ENCODE measurements at regions not wholly inside any gene's neighbourhood (a gene's known extent, or its start where the extent isn't known, plus 50 kb on each side); places are given as distances from the start of the nearest gene placed in this dataset.

DNA sequence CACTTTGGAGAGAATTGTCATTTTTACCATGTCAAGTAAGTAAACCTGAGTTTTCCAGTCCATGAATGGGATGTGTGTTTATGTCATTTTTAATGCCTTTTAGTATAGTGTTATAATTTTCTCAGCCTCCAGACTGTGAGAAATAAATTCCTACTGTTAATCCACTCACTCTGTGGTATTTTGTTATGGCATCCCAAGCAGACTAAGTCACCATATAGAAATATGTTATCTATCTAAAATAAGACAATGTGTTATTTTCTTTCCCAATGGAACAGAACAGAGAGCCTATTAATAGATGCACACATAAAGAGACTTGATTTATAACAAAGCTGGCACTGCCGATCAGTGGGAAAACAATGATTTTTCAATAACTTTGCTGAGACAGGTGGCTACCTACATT lies 70.2 kb upstream of the SLC4A11 start:
- DNase-seq: no peak

DNA sequence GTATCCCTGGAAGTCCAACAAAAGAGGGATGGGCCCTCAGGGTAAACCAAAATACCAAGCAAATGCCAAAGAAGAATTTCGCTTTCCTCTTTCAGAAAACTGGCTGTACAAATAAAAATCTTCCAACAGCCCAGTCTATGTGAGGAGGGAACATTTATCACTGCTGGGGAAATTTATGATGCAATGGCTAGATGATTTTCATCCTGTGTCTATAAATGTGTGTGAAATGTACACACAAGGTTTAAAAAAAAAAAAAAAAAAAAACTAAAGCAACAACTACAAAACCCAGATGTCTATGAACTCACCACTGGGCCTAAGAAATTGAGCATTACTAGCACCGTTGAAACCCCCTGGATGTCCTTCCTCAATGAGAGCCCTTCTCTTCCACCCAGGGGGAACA lies 68.7 kb upstream of the SLC4A11 start:
- no peak for DNase-seq

DNA sequence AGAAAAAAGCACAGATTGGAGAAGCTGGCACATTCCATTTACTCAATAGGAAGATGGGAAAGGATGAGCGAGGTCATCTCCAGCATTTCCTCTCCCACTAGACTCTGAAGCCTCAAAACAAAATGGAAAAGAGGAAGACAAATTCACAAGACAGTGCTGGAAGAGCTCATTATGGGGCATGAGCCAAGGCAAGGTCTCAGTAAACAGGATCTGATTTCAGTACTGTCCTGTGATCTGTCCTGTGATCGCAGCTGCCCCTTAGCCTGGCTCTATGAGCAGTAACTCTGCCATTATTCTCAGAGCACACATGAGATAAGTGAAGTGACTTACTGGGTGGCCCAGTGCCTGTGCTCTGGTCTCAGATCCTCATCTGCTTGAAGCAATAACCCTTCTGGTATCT lies 68.1 kb upstream of the SLC4A11 start:
- DNase-seq: no peak

DNA sequence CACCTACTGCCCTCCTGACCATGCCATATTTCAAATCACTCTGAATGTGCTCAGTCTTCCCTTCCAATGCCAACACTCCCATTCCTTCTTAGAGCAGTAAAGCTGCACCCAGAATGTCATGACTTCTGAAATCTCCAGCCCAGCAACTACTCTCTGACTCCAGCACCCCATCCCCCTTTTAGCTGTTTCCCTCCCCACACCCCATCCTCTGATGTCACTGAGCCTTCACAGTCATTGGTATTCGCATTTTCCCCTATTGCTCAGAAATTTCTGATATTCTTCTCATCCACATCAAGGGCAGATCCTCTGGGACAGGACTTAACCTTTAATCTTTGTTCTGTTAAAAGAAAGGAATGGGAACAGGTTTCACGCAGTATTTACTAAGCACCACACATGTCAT lies 67.1 kb upstream of the SLC4A11 start:
- DNase-seq: no peak

DNA sequence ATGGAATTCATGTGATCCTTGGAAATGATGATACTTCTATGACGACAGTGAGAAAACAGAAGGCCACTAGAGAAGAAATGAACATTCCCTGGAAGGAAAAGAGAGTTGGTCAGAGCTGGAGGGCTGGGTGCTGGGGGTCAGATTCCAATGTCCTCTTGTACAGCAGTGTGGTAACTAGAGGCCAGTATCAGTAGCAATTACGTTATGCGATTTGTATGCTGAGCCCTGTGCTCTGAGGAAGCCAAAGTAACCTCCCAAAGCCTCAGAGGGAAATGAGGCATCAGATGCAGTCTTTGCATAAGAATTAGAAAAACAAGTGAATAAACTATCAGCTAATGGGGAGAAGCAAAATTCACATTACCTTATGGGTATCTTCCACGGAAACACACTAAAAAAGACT lies 65.5 kb upstream of the SLC4A11 start:
- no peak for DNase-seq

DNA sequence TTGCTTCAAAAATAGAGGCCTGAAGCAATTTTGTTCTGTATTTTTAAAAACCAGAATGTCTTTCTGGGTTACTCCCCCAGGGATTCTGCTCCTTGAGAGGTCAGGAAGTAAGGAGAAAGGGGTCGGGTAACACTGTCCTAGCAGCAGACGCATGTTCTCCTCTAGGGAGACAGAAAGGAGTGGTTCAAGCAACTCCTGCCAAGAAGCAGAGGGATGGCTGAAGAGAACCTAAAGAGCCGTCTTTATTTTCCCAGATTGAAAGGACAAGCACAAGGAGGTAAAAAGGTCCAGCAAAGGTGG lies 58.0 kb upstream of the SLC4A11 start:
- DNase-seq: no peak

DNA sequence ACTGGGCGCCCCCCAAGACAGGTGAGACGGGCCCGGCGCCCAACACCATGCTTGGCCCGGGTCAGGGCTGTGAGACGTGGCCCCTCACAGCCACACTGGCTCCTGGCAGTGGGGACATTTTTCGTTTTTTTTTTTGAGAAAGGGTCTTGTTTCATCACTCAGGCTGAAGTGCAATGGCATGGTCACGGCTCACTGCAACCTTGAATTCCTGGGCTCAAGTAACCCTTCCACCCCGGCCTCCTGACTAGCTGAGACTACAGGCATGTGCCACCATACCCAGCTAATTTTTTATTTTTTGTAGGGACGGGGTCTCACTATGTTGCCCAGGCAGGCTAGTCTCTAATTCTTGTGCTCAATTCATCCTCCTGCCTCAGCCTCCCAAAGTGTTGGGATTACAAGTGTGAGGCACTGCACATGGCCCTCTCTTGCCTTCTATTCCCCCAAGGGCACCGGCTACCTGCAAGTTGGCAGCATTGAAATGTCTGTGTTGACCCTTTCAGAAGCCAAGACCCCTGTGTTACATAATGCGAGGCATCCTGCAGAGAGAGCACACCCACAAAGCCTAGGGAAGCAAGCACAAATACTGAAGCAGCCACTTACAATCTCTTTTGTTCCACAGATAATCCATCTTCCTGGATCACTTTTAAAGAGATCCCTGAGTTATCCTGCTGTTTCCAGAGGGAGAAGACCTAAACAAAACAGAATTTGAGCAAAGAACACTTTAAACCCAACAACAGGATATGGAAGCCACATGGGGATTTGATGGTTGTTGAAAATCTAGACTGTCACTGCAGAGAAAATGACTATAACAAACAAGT lies 57.5 kb upstream of the SLC4A11 start:
- no peak for DNase-seq
